HG03571 (cell line): ENCODE measurements at regions not wholly inside any gene's neighbourhood (a gene's known extent, or its start where the extent isn't known, plus 50 kb on each side); places are given as distances from the start of the nearest gene placed in this dataset.

Experiments used
- ATAC-seq: cut with Tn5 transposase; IDR thresholded peaks from one replicate; pipeline ENCODE4 v1.9.1; 2021; ENCODE audit not compliant: unreplicated experiment

DNA sequence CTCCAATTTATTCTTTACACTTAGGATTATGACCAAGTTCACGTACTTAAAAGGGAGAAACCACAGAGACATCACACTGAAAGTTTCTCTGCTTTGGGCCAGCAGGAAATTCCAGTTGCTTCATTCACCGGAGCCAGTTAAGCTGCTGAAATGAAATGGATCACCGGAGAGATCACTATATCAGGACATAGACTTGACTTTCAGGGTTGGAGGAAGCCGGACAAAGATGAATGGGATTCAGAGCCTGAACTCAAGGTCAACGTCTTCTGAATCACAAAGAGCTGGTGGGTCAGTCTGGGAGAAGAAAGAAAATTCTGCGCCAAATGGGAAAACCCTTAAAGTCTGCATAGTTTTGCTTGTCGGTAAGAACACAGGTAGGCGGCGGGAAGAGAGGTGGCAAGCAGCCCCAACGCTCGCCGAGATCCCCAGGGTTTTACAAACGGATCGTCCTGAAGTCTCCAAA lies 81.9 kb upstream of the CCDC28A start:
- no peak for ATAC-seq

- ATAC-seq, result peak; percentile 65
These were observed 81.3 kb upstream of the CCDC28A start for GRCh38 chr6:138692058-138692977.

GRCh38 chr6:138692978-138693909 lies 80.3 kb upstream of the CCDC28A start:
- ATAC-seq, result peak; percentile 54

GRCh38 chr6:138695193-138695592 lies 78.4 kb upstream of the CCDC28A start:
- no peak for ATAC-seq

GRCh38 chr6:138714493-138714892 lies 59.1 kb upstream of the CCDC28A start:
- no peak for ATAC-seq

DNA sequence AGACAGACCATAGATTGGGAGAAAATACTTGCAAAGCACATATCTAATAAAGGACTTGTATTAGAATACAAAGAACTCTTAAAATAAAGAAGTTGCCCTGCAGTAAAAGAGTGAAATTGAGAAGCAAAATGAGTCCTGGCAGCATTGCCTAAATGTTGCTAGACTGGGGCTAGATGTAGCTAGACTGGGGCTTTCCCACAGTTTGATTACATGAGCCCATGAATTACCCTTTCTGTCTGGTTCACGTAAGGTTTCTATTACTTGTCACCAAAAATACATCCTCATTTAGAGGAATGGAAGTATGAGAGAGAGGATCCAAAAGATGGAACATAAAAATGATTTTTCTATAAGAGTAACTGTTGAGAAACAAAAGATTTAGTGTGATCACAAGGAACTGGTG lies 57.6 kb upstream of the CCDC28A start:
- ATAC-seq, result no peak

DNA sequence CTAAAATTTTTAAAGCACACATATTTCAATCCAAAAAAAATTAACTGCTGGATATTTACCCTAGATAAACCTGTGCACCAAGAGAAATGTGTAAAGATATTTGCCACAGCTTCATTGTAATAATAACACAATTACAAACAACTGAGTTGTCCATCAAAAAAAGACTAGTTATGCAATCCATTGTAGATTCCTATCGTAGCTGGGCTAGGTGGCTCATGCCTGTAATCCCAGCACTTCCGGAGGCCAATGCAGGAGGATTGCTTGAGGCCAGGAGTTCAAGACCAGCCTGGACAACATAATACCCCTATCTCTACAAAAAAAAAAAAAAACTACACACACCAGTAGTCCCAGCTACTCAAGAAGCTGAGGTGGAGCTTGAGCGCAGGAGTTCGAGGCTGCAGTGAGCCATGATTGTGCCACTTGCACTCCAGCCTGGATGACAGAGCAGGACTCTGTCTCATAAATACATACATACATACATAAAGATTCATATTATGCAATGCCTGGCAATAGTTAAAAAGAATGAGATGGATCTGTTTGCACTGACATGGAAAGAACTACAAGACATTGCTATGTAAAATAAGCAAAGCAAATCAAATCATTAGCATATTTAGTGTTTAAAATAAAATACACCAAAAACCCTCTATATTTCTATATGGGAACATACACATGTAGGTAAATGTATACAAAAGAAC lies 56.5 kb upstream of the CCDC28A start:
- no peak for ATAC-seq

DNA sequence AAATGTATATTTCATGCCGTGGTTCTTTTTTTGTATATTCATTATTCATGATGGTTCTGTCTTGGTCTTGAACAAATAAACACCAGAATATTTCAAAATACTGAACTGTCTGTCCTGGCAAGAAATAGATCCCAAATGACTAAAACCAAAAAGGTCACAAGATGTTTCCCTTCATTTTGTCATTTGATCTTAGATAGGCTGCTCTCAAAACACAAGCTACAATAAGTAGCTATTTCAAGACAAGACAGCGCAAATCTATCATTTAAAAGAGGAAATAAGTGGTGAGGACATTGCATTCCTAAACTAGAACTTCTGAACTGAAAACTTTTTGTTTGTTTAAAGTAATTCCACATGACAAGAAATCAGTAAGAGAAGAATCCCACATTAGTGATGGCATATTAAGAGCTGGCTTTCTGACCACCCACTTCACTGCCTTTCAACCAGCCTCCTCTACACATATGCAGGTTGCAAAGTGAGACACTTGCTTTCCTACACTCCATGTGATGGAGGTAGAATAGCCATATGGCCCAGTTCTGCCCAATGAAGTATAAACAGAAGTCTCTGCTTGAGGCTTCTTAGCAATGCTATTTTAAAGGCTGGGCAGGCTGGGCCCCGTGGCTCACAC lies 54.4 kb upstream of the CCDC28A start:
- ATAC-seq, result no peak

GRCh38 chr6:138719744-138720143 lies 53.8 kb upstream of the CCDC28A start:
- no peak for ATAC-seq

GRCh38 chr6:138722425-138723371 lies 50.9 kb upstream of the CCDC28A start:
- ATAC-seq, result no peak
